ENCODE measurements at regions not wholly inside any gene's neighbourhood (a gene's known extent, or its start where the extent isn't known, plus 50 kb on each side); places are given as distances from the start of the nearest gene placed in this dataset.

GRCh38 chr5:158644301-158644700 is 455.4 kb downstream of the EBF1 start:
- DNase-seq (ENCODE audit: low read depth), result no peak

- DNase-seq (ENCODE audit: low read depth), result no peak
Observed at GRCh38 chr5:158643840-158644239, 455.9 kb downstream of the EBF1 start.

- no peak for DNase-seq (ENCODE audit: low read depth)
Observed at GRCh38 chr5:158642879-158643278, 456.8 kb downstream of the EBF1 start.

- DNase-seq (ENCODE audit: low read depth), result no peak
Observed at GRCh38 chr5:158641016-158641415, 458.7 kb downstream of the EBF1 start.

GRCh38 chr5:158640593-158640980 is 459.1 kb downstream of the EBF1 start:
- DNase-seq (ENCODE audit: low read depth), result no peak

- DNase-seq (ENCODE audit: low read depth), result no peak
Observed at GRCh38 chr5:158639881-158640592, 459.7 kb downstream of the EBF1 start.

- no peak for DNase-seq (ENCODE audit: low read depth)
Observed at GRCh38 chr5:158638396-158638795, 461.3 kb downstream of the EBF1 start.

- DNase-seq (ENCODE audit: low read depth), result no peak
Observed at GRCh38 chr5:158637039-158637438, 462.7 kb downstream of the EBF1 start.

GRCh38 chr5:158635565-158635964 is 464.2 kb downstream of the EBF1 start:
- no peak for DNase-seq (ENCODE audit: low read depth)

GRCh38 chr5:158634714-158635113 is 465.0 kb downstream of the EBF1 start:
- no peak for DNase-seq (ENCODE audit: low read depth)

- no peak for DNase-seq (ENCODE audit: low read depth)
Observed at GRCh38 chr5:158629591-158630312, 470.0 kb downstream of the EBF1 start.

- DNase-seq (ENCODE audit: low read depth), result no peak
Observed at GRCh38 chr5:158626718-158627117, 473.0 kb downstream of the EBF1 start.

GRCh38 chr5:158623971-158624370 is 475.7 kb downstream of the EBF1 start:
- no peak for DNase-seq (ENCODE audit: low read depth)

- DNase-seq (ENCODE audit: low read depth), result no peak
Observed at GRCh38 chr5:158621391-158621790, 478.3 kb downstream of the EBF1 start.

- no peak for DNase-seq (ENCODE audit: low read depth)
Observed at GRCh38 chr5:158619083-158619788, 480.5 kb downstream of the EBF1 start.

GRCh38 chr5:158618256-158618655 is 481.5 kb downstream of the EBF1 start:
- DNase-seq (ENCODE audit: low read depth), result no peak

GRCh38 chr5:158616707-158617106 is 483.0 kb downstream of the EBF1 start:
- DNase-seq (ENCODE audit: low read depth), result no peak

- DNase-seq (ENCODE audit: low read depth), result no peak
Observed at GRCh38 chr5:158614951-158615350, 484.8 kb downstream of the EBF1 start.

- no peak for DNase-seq (ENCODE audit: low read depth)
Observed at GRCh38 chr5:158611581-158611980, 488.1 kb downstream of the EBF1 start.

GRCh38 chr5:158610051-158610415 is 489.7 kb downstream of the EBF1 start:
- no peak for DNase-seq (ENCODE audit: low read depth)

GRCh38 chr5:158609333-158610050 is 490.2 kb downstream of the EBF1 start:
- no peak for DNase-seq (ENCODE audit: low read depth)

GRCh38 chr5:158607088-158607487 is 492.6 kb downstream of the EBF1 start:
- DNase-seq (ENCODE audit: low read depth), result no peak

GRCh38 chr5:158606233-158606632 is 493.5 kb downstream of the EBF1 start:
- DNase-seq (ENCODE audit: low read depth), result no peak

Measured in stimulated activated CD8-positive, alpha-beta memory T cell treated with anti-CD3 and anti-CD28 coated beads, Interleukin-4, amount 100 ng/mL, for 24 hours (primary cell).